MCF 10A (cell line): ENCODE measurements at regions not wholly inside any gene's neighbourhood (a gene's known extent, or its start where the extent isn't known, plus 50 kb on each side); places are given as distances from the start of the nearest gene placed in this dataset.
A peak's percentile ranks its signal among the peaks of the same experiment; 100 is the strongest.

Source experiments
- BruUV-seq: library from RNA; stranded (reverse); fragments of 400-500 nt; replicated peaks from 2 replicates; lab custom pipeline; 2021; lab: Mats Ljungman, UMichigan
- CTCF ChIA-PET: fragments of 300-600 bp; sonication (Branson Sonifier 250); formaldehyde crosslinking; extraction: SDS; loops from one replicate; lab custom pipeline; 2021; ENCODE audit warnings: antibody characterized with exemption, inconsistent platforms; lab: Yijun Ruan, JAX
- POLR2A ChIA-PET: fragments of 300-600, 350-650 bp; sonication (Branson Sonifier 250); formaldehyde crosslinking; extraction: SDS; loops from one replicate; lab custom pipeline; 2020; ENCODE audit warnings: antibody characterized with exemption, inconsistent platforms; lab: Yijun Ruan, JAX
- DNase-seq: peaks from one replicate; pipeline ENCODE4 v3.0.0-alpha.2; 2018; ENCODE audit not compliant: unreplicated experiment
- H3K27ac Mint-ChIP-seq: one replicate; pipeline ENCODE4 v1.8.0; 2022; ENCODE audit warnings: mild to moderate bottlenecking, low read depth, mixed read lengths; ENCODE audit not compliant: unreplicated experiment
- H3K27me3 Mint-ChIP-seq: one replicate; pipeline ENCODE4 v1.8.0; 2022; ENCODE audit warnings: mixed read lengths; ENCODE audit not compliant: insufficient read depth, unreplicated experiment
- H3K36me3 Mint-ChIP-seq: one replicate; pipeline ENCODE4 v1.8.0; 2022; ENCODE audit warnings: mild to moderate bottlenecking, moderate library complexity, mixed read lengths; ENCODE audit not compliant: insufficient read depth, unreplicated experiment
- H3K4me1 Mint-ChIP-seq: one replicate; pipeline ENCODE4 v1.8.0; 2022; ENCODE audit warnings: mixed read lengths; ENCODE audit not compliant: insufficient read depth, unreplicated experiment
- H3K4me3 Mint-ChIP-seq: one replicate; pipeline ENCODE4 v1.8.0; 2022; ENCODE audit warnings: mild to moderate bottlenecking, moderate library complexity, mixed read lengths; ENCODE audit not compliant: unreplicated experiment
- H3K9me3 Mint-ChIP-seq: one replicate; pipeline ENCODE4 v1.8.0; 2022; ENCODE audit warnings: mixed read lengths; ENCODE audit not compliant: unreplicated experiment
- CTCF ChIP-seq: fragments of 200-600 bp; IDR thresholded peaks from one replicate; pipeline ENCODE4 v1.8.0; 2022; ENCODE audit warnings: antibody characterized with exemption, mild to moderate bottlenecking; ENCODE audit not compliant: unreplicated experiment
- intact Hi-C: fragments of 100-400 bp; cut with micrococcal nuclease; formaldehyde crosslinking; loops from 2 replicates; pipeline ENCODE4 v1.14.1; 2022

DNA sequence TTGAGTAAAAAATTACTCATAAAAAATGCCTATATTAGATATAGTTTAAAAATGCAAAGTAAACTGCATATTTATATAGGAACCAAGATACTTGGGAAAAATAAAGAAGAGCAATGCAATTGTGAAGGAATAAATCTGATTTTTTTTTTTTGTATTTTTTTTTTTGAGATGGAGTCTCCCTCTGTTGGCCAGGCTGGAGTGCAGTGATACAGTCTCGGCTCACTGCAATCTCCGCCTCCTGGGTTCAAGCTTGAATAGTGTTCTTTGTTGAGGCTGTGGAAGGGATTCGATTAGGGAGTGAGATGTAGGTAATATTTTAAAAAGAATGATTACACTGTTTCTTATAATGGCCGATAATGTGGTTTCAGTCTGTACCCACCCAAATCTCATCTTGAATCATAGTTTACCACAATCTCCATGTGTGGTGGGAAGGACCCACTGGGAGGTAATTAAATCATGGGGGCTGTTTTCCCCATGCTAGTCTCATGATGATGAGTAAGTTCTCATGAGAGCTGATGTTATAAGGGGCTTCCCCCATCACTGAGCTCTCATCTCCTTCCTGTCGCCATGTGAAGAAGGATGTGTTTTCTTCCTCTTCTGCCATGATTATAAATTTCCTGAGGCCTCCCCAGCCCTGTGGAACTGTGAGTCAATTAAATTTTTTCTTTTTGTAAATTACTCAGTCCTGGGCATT lies 1765.9 kb downstream of the PLA2G4A start:
- Mint-ChIP-seq H3K9me3 (peaks cover 8% of the 10 kb centered on the region), H3K27ac (no peak overlapping the region), H3K36me3 (no peaks in the 10 kb centered on the region), H3K4me1 (no peaks in the 10 kb centered on the region), H3K27me3 (no peaks in the 10 kb centered on the region), H3K4me3 (no peak overlapping the region)
- BruUV-seq = no TSS peak
- ChIA-PET CTCF (interaction anchor here (0.6 to 1.1 kb wide), 4 partner anchors 32 to 1320 kb away, joined by 3 read pairs; no protein-coding TSS in a partner anchor), POLR2A (no interaction called here)
- intact Hi-C loops = no loop called here
- DNase-seq = no peak
- TF ChIP-seq CTCF = no peak

GRCh38 chr1:188599313-188599712 lies 1770.6 kb downstream of the PLA2G4A start:
- BruUV-seq = no TSS peak
- H3K9me3 Mint-ChIP-seq = peaks cover 8% of the 10 kb centered on the region
- peak; percentile 6 for DNase-seq
- POLR2A ChIA-PET = interaction anchor here (0.9 kb wide), 1 partner anchor 9 kb away, joined by 3 read pairs; no protein-coding TSS in a partner anchor
- no peak for TF ChIP-seq CTCF
- no peak overlapping the region for H3K4me3 Mint-ChIP-seq
- H3K27ac Mint-ChIP-seq = no peak overlapping the region
- CTCF ChIA-PET = interaction anchor here (0.6 kb wide), 2 partner anchors 34 to 1888 kb away, joined by 3 read pairs; no protein-coding TSS in a partner anchor
- no peaks in the 10 kb centered on the region for H3K27me3 Mint-ChIP-seq
- intact Hi-C loops = no loop called here
- peaks cover 4% of the 10 kb centered on the region for H3K4me1 Mint-ChIP-seq
- H3K36me3 Mint-ChIP-seq = no peaks in the 10 kb centered on the region

DNA sequence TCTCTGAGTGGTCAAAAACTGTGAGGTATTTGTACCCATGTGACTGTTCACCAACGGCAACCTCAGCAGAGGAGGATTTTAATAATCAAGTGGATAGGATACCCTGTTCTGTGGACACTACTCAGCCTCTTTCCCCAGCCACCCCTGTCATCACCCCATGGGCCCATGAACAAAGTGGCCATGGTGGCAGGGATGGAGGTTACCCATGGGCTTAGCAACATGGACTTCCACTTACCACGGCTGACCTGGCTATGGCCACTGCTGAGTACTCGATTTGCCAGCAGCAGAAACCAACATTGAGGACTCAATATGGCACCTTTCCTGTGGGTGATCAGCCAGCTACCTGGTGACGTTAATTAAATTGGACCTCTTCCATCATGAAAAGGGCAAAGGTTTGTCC lies 1782.7 kb downstream of the PLA2G4A start:
- DNase-seq = no peak
- ChIA-PET POLR2A (no interaction called here), CTCF (interaction anchor here (0.6 kb wide), 1 partner anchor 9 kb away, joined by 3 read pairs; no protein-coding TSS in a partner anchor)
- intact Hi-C loops = no loop called here
- BruUV-seq = no TSS peak
- no peaks in the 10 kb centered on the region for H3K27me3 Mint-ChIP-seq
- H3K4me1 Mint-ChIP-seq = no peaks in the 10 kb centered on the region
- no peak overlapping the region for H3K27ac Mint-ChIP-seq
- TF ChIP-seq CTCF = no peak
- H3K36me3 Mint-ChIP-seq = no peaks in the 10 kb centered on the region
- no peak overlapping the region for H3K4me3 Mint-ChIP-seq
- H3K9me3 Mint-ChIP-seq = peaks cover 8% of the 10 kb centered on the region

DNA sequence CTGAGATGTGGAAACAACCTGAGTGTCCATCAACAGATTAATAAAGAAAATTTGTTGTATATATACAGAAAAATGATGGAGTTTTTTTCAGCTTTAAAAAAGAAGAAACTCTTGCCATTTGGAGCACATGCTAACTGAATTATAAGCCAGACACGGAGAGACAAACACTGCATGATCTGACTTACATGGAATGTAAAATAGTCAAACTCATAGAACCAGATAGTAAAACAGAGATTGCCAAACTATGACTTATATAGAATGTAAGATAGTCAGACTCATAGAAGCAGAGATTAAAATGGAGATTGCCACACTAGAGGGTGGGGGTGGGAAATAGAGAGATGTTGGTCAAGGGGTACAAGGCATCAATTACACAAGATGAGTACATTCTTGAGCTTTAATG lies 1786.6 kb downstream of the PLA2G4A start:
- Mint-ChIP-seq H3K9me3 (peaks cover 8% of the 10 kb centered on the region), H3K4me1 (no peaks in the 10 kb centered on the region), H3K27ac (no peak overlapping the region), H3K4me3 (no peak overlapping the region), H3K27me3 (no peaks in the 10 kb centered on the region), H3K36me3 (no peaks in the 10 kb centered on the region)
- POLR2A ChIA-PET = interaction anchor here (0.5 kb wide), 1 partner anchor 1030 kb away, joined by 3 read pairs; no protein-coding TSS in a partner anchor
- intact Hi-C loops = no loop called here
- no peak for DNase-seq
- no TSS peak for BruUV-seq
- CTCF ChIA-PET = interaction anchor here (0.5 to 0.7 kb wide), 4 partner anchors 10 to 1355 kb away, joined by 3 read pairs; no protein-coding TSS in a partner anchor
- no peak for TF ChIP-seq CTCF
